HG02642 (cell line): ENCODE measurements at regions not wholly inside any gene's neighbourhood (a gene's known extent, or its start where the extent isn't known, plus 50 kb on each side); places are given as distances from the start of the nearest gene placed in this dataset.
"Not testable (repeated sequence)": the region's sequence is repeated elsewhere in the genome, so short reads cannot be mapped to it uniquely, and the experiment has no call there.

ENCODE experiments used
- ATAC-seq: cut with Tn5 transposase; IDR thresholded peaks from one replicate; pipeline ENCODE4 v1.9.1; 2021; ENCODE audit warnings: mild to moderate bottlenecking; ENCODE audit not compliant: unreplicated experiment, poor library complexity

- no peak for ATAC-seq
These were observed 396.4 kb upstream of the AKR1E2 start for GRCh38 chr10:4429571-4429970.

DNA sequence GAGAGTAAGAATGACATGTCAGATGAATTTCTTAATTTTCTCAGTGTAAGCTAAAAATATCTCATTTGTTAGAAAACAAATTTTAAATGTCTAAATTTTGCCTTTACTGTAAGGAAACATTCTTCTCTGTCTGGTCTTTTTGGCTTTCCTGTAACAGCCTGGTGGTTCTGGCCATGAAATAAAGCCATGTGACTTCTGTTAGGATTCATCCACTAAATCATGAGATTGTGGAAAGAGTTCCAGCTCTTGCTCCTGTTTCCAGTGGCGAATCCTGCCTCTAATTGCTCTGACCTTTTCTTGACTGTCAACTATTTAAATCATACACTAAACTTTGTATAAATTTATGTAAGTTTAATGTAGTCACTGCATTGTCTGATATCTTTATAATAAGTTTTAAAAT is 398.5 kb upstream of the AKR1E2 start:
- no peak for ATAC-seq

- no peak for ATAC-seq
These were observed 399.1 kb upstream of the AKR1E2 start for GRCh38 chr10:4426866-4427265.

GRCh38 chr10:4409319-4409718 is 416.7 kb upstream of the AKR1E2 start:
- ATAC-seq, result no peak

DNA sequence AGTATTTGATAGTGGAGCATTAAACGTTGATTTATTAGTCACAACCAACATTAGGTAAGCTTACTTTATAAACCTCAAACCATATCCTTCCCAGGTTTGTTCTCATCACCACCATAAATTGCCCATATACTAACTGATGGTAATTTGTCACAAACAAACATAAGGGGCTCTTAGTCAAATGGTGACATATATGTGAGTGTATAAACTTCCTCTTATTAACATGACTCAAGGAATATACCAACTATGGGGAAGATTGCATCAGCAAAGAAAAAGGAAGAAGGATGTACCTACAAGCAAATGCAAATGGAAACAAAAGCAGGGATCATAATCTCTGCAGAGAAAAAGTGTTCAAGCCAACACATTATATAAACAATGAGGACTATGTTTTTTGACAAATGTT is 418.2 kb upstream of the AKR1E2 start:
- no peak for ATAC-seq

DNA sequence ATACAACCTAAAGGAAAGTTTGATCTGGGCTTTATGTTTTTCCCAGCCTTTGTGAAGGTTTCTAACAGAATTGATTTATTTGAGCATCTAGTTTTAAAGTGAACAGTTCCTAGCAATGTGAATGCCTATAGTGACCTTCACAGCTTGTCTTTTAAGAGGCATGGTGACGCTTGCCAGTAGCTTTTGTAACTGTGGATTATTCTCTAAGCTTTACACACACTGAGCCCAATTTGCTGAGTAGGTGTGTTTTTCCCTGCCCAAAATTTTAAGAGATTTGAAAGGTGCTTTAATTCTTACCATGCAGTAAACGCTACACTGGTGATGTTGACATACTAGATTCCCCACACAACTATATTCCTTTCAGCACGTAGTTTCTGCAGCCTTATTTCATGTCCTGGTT is 420.2 kb upstream of the AKR1E2 start:
- ATAC-seq, result no peak

DNA sequence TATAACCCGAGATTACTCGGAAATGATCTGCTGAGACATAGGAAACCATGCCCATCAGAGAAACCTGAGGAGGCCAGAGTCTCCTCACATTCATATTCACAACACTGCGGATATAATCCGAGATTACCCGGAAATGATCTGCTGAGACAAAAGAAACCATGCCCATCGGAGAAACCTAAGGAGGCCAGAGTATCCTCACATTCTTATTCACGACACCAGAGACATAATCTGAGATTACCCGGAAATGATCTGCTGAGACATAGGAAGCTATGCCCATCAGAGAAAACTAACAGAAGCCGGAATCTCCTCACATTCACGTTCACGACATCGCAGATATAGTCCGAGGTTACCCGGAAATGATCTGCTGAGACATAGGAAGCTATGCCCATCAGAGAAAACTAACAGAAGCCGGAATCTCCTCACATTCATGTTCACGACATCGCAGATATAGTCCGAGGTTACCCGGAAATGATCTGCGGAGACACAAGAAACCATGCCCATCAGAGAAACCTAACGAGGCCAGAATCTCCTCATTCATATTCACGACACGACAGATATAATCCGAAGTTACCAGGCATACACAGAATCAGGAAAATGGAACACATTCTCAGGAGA is 422.3 kb upstream of the AKR1E2 start:
- ATAC-seq, result no peak

DNA sequence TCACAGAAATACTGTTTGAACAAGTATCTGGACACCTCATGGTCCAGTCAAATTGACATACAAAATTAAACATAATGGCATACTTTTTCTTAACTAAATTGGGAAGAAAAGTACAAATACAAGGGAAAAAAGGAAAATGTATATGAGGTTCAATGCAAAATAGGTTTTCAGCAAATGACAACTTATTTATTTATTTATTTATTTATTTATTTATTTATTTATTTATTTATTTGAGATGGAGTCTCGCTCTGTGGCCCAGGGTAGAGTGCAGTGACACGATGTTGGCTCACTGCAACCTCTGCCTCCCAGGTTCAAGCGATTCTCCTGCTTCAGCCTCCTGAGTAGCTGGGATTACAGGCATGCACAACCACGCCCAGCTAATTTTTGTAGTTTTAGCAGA is 424.9 kb upstream of the AKR1E2 start:
- not testable (repeated sequence) for ATAC-seq

DNA sequence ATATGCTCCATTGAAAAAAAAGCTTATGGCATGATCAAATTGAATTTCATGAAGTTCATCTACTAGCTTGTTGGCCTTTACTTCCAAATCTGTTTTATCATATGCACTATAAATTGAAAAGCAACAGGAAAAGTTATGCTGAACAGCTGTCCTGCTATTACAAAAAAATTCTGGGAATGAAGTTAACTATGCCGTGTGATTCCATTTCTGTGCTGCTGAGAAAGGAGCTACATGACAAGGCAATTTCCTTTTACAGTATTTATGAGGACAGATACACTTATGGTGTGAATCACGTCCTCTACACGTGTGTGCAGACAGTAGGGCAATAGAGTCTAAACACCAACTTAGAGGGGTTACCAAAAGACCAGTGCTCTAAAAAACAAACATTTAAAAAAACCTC is 426.5 kb upstream of the AKR1E2 start:
- no peak for ATAC-seq

DNA sequence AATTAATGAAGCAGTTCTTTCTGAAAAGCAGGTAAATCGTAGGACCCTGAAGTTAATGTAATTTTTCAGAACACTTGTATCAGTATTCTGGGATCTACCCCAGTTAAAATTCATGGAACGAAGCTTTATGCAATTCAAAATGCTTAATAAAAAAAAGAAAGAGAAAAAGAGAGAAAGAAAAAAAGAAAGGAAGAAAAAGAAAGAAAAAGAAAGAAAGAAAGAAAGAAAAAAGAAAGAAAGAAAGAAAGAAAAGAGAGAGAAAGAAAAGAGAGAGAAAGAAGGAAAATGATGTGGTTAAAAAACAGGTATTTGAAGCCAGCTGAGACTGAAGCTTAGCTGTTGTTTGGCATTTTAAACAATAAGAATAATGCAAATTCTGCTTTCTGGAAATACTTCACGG is 427.4 kb upstream of the AKR1E2 start:
- no peak for ATAC-seq

GRCh38 chr10:4397337-4397736 is 428.7 kb upstream of the AKR1E2 start:
- ATAC-seq, result no peak

- ATAC-seq, result no peak
These were observed 429.4 kb upstream of the AKR1E2 start for GRCh38 chr10:4396401-4397283.

DNA sequence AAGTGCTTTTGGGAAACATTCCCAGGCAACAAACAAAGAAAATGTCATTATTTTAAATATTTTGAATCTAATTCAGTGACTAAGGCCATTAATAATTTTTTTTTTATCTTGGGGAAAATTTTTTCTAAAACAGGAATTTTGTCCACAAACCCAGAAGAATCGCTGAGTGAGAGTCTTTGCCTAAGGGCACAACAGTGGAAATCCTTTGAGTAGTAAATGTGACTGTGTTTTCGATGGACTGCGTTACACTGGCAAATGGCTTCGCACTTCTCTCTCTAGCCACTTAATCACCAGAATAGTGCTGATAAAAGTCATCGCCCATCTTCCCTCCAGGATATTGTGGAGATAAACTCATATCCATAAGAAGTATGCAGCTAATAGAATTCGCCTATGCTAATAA is 430.3 kb upstream of the AKR1E2 start:
- ATAC-seq, result no peak

- ATAC-seq, result not testable (repeated sequence)
These were observed 431.6 kb upstream of the AKR1E2 start for GRCh38 chr10:4394455-4394854.

DNA sequence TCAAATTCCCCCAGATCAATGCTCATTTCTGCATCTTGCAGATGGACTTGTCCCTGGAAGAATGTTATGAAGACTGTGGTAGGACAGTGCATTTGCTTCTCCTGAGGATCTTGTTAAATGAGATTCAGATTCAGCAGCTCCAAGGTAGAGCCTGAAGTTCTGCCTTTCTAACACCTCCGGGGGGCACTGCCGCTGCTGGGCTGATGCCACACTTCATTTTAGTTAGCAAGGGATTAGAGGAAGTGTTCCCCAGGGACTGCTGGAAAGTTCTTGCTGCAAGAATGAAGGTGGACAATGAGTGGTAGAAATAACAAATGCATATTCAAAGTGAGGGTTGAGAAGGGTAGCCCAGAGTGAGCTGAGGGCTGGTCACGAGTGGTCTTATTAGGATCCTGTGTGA is 434.3 kb upstream of the AKR1E2 start:
- ATAC-seq, result no peak

DNA sequence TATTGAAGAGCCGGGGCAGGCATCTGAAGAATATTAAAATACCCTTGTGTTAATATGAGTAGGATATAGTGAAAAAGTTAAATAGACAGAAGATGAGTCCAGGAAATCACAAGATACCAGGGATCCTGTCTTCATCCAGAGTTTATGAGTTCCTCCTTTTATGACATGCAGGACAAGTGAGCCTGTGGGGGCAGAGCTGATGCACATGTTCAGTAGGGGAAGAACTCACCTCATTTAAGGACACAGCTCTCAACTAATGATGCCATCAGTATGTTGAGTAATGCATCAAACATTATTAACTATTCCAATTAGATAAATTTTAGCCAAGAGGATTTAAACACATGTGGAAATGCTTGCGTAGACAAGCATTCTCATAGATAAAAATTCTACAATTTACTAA is 435.8 kb upstream of the AKR1E2 start:
- ATAC-seq, result no peak

GRCh38 chr10:4385231-4385870 is 440.7 kb upstream of the AKR1E2 start:
- no peak for ATAC-seq

GRCh38 chr10:4384245-4384644 is 441.8 kb upstream of the AKR1E2 start:
- no peak for ATAC-seq

GRCh38 chr10:4383651-4384098 is 442.3 kb upstream of the AKR1E2 start:
- no peak for ATAC-seq

- no peak for ATAC-seq
These were observed 443.2 kb upstream of the AKR1E2 start for GRCh38 chr10:4382811-4383210.

- ATAC-seq, result no peak
These were observed 452.4 kb upstream of the AKR1E2 start for GRCh38 chr10:4373612-4374011.
